H1 (cell line): ENCODE measurements at regions not wholly inside any gene's neighbourhood (a gene's known extent, or its start where the extent isn't known, plus 50 kb on each side); places are given as distances from the start of the nearest gene placed in this dataset.

Source experiments
- CTCF ChIA-PET: fragments of 300-600 bp; sonication (Branson Sonifier 250); formaldehyde crosslinking; loops from one replicate; lab custom pipeline; 2021; ENCODE audit not compliant: partially characterized antibody; lab: Charles Lee
- POLR2A ChIA-PET: fragments of 300-600 bp; sonication (Branson Sonifier 250); formaldehyde crosslinking; loops from one replicate; lab custom pipeline; 2021; ENCODE audit warnings: inconsistent platforms; ENCODE audit not compliant: partially characterized antibody; lab: Charles Lee
- DNase-seq, 2 experiments: peaks; one replicate each; pipeline versions ENCODE4 v3.0.0 to v3.0.0-alpha.2; 2010 to 2022; ENCODE audit warnings: low spot score in 2 of 2, low read depth in 1 of 2, mixed read lengths in 1 of 2
- FAIRE-seq: peaks from 2 replicates; lab custom pipeline; 2011; peaks lifted over from hg19 to GRCh38; lab: Jason Lieb, UNC
- H2AFZ ChIP-seq: 2 replicates; pipeline ENCODE4 v1.8.1; 2012; ENCODE audit warnings: low read length, inconsistent platforms
- H2AK5ac ChIP-seq: 2 replicates; pipeline ENCODE4 v1.6.1; 2013; ENCODE audit warnings: low read depth, low read length
- H2BK120ac ChIP-seq: replicated peaks from 2 replicates; pipeline ENCODE3; 2013; ENCODE audit warnings: low read depth, low read length, inconsistent platforms
- H2BK12ac ChIP-seq: 2 replicates; pipeline ENCODE4 v1.6.1; 2013; ENCODE audit warnings: low read depth, low read length
- H2BK15ac ChIP-seq: 2 replicates; pipeline ENCODE4 v1.6.1; 2013; ENCODE audit warnings: low read length
- H2BK20ac ChIP-seq: 2 replicates; pipeline ENCODE4 v1.6.1; 2013; ENCODE audit warnings: low read length
- H2BK5ac ChIP-seq: 2 replicates; pipeline ENCODE4 v1.6.1; 2013; ENCODE audit warnings: low read depth, low read length
- H3K14ac ChIP-seq: 2 replicates; pipeline ENCODE4 v1.6.1; 2013; ENCODE audit warnings: inconsistent platforms; ENCODE audit not compliant: insufficient read length
- H3K18ac ChIP-seq: 2 replicates; pipeline ENCODE4 v1.6.1; 2013; ENCODE audit warnings: low read length; ENCODE audit errors: extremely low read depth
- H3K23ac ChIP-seq: 2 replicates; pipeline ENCODE4 v1.6.1; 2013; ENCODE audit warnings: inconsistent platforms; ENCODE audit not compliant: insufficient read length
- H3K23me2 ChIP-seq: 2 replicates; pipeline ENCODE4 v1.6.1; 2013; ENCODE audit warnings: low read depth, low read length
- H3K27ac ChIP-seq: 2 replicates; pipeline ENCODE4 v1.6.1; 2011; ENCODE audit warnings: low read depth, low read length, inconsistent platforms
- H3K27me3 ChIP-seq, 4 experiments: replicated peaks in 1 of 4; 1 replicate in 1 of 4; 2 replicates in 3 of 4; pipeline versions ENCODE4 v1.6.1 to v1.8.1; 2011 to 2013; ENCODE audit warnings: low read length in 3 of 4, mild to moderate bottlenecking in 3 of 4, inconsistent platforms in 2 of 4, mixed read lengths in 2 of 4, moderate library complexity in 1 of 4; ENCODE audit not compliant: control insufficient read depth in 3 of 4, insufficient read depth in 3 of 4; ENCODE audit errors: extremely low read depth in 1 of 4
- H3K36me3 ChIP-seq, 4 experiments: 2 replicates each; pipeline versions ENCODE4 v1.6.1 to v1.8.1; 2011 to 2013; ENCODE audit warnings: mild to moderate bottlenecking in 4 of 4, low read length in 3 of 4, moderate library complexity in 2 of 4, control low read depth in 1 of 4, inconsistent platforms in 1 of 4; ENCODE audit not compliant: insufficient read depth in 4 of 4, control insufficient read depth in 2 of 4
- H3K4ac ChIP-seq: replicated peaks from 2 replicates; pipeline ENCODE3; 2013; ENCODE audit warnings: low read length, low read depth, mixed read lengths, inconsistent platforms; ENCODE audit not compliant: insufficient read length
- H3K4me1 ChIP-seq, 4 experiments: replicated peaks in 1 of 4; 1 replicate in 1 of 4; 2 replicates in 3 of 4; pipeline versions ENCODE4 v1.6.1 to v1.8.1; 2011 to 2013; ENCODE audit warnings: low read length in 3 of 4, inconsistent platforms in 2 of 4, mixed read lengths in 1 of 4; ENCODE audit not compliant: insufficient read depth in 4 of 4, control insufficient read depth in 3 of 4
- H3K4me2 ChIP-seq, 2 experiments: 2 replicates each; pipeline versions ENCODE4 v1.6.1 to v1.8.1; 2011 to 2013; ENCODE audit warnings: low read depth in 2 of 2, low read length in 2 of 2, control low read depth in 1 of 2, inconsistent platforms in 1 of 2, mild to moderate bottlenecking in 1 of 2; ENCODE audit not compliant: insufficient read depth in 1 of 2
- H3K4me3 ChIP-seq, 4 experiments: fragments of 200-600, 300-600 bp in 1 of 4; sonication (generic), shearing (Covaris generic), sonication (Bioruptor Twin) in 1 of 4; 2 replicates each; pipeline versions ENCODE4 v1.5.1 to v1.8.1; 2011 to 2016; ENCODE audit warnings: low read length in 4 of 4, low read depth in 3 of 4, control low read depth in 2 of 4, inconsistent platforms in 2 of 4, mild to moderate bottlenecking in 2 of 4, mixed read lengths in 1 of 4, moderate library complexity in 1 of 4; ENCODE audit not compliant: insufficient read depth in 2 of 4; ENCODE audit errors: extremely low read depth in 1 of 4
- H3K56ac ChIP-seq: replicated peaks from 2 replicates; pipeline ENCODE3; 2013; ENCODE audit warnings: low read depth, mild to moderate bottlenecking, mixed read lengths, low read length, inconsistent platforms; ENCODE audit not compliant: insufficient read length
- H3K79me1 ChIP-seq: 2 replicates; pipeline ENCODE4 v1.6.1; 2013; ENCODE audit warnings: low read depth, low read length, control low read depth
- H3K79me2 ChIP-seq, 2 experiments: 2 replicates each; pipeline versions ENCODE4 v1.6.1 to v1.8.1; 2012 to 2013; ENCODE audit warnings: low read length in 2 of 2, mild to moderate bottlenecking in 2 of 2, inconsistent platforms in 1 of 2; ENCODE audit not compliant: insufficient read depth in 2 of 2, control insufficient read depth in 1 of 2
- H3K9ac ChIP-seq, 4 experiments: replicated peaks in 1 of 4; 1 replicate in 1 of 4; 2 replicates in 3 of 4; pipeline versions ENCODE4 v1.6.1 to v1.8.1; 2011 to 2013; ENCODE audit warnings: low read depth in 3 of 4, low read length in 3 of 4, control low read depth in 2 of 4, mild to moderate bottlenecking in 2 of 4, moderate library complexity in 2 of 4, inconsistent platforms in 1 of 4; ENCODE audit errors: extremely low read depth in 1 of 4
- H3K9me3 ChIP-seq, 2 experiments: 2 replicates each; pipeline versions ENCODE4 v1.6.1 to v1.8.1; 2012 to 2013; ENCODE audit warnings: mild to moderate bottlenecking in 2 of 2, moderate library complexity in 2 of 2, control low read depth in 1 of 2, inconsistent platforms in 1 of 2, low read depth in 1 of 2, low read length in 1 of 2, mixed read lengths in 1 of 2; ENCODE audit not compliant: insufficient read depth in 2 of 2
- H4K20me1 ChIP-seq, 2 experiments: replicated peaks in 1 of 2; 2 replicates each; pipeline versions ENCODE3 to v1.8.1; 2011 to 2013; ENCODE audit warnings: inconsistent platforms in 2 of 2, low read length in 2 of 2, mild to moderate bottlenecking in 1 of 2; ENCODE audit not compliant: insufficient read depth in 2 of 2, control insufficient read depth in 1 of 2
- H4K5ac ChIP-seq: 2 replicates; pipeline ENCODE4 v1.6.1; 2013; ENCODE audit warnings: low read length, low read depth, mixed read lengths, inconsistent platforms; ENCODE audit not compliant: insufficient read length
- H4K8ac ChIP-seq: 2 replicates; pipeline ENCODE4 v1.8.0; 2013; ENCODE audit warnings: mild to moderate bottlenecking, moderate library complexity, low read length, inconsistent platforms; ENCODE audit not compliant: insufficient read depth; ENCODE audit errors: extremely low read depth
- H4K91ac ChIP-seq: replicated peaks from 2 replicates; pipeline ENCODE3; 2013; ENCODE audit warnings: low read length, mixed read lengths, inconsistent platforms; ENCODE audit not compliant: insufficient read length
- ASH2L ChIP-seq: fragments of 200-600, 300-600 bp; sonication (generic); IDR thresholded peaks from one replicate; pipeline ENCODE4 v1.7.1; 2017; ENCODE audit warnings: low read length
- CHD1 ChIP-seq: IDR thresholded peaks from 2 replicates; pipeline ENCODE4 v1.6.1; 2012; ENCODE audit warnings: low read depth, low read length, improper control_type of control experiment
- JUND ChIP-seq: IDR thresholded peaks from 2 replicates; pipeline ENCODE4 v1.6.1; 2011; ENCODE audit warnings: mild to moderate bottlenecking, improper control_type of control experiment, low read length
- KDM4A ChIP-seq: IDR thresholded peaks from one replicate; pipeline ENCODE4 v1.7.1; 2012; ENCODE audit warnings: low read depth, mild to moderate bottlenecking, moderate library complexity, low read length, inconsistent platforms; ENCODE audit not compliant: severe bottlenecking
- WGBS, 2 experiments: shearing (Covaris generic) in 1 of 2; methylation state at CpG; one replicate each; pipeline versions ENCODE4 v1.1.6 to v1.1.7; 2013 to 2015; ENCODE audit warnings: low lambda C conversion rate in 2 of 2, mixed read lengths in 2 of 2, inconsistent platforms in 1 of 2, low coverage in 1 of 2, missing lambda C conversion rate in 1 of 2; ENCODE audit not compliant: insufficient replicate concordance in 2 of 2, insufficient coverage in 1 of 2, insufficient read length in 1 of 2; ENCODE audit errors: extremely low coverage in 1 of 2, missing lambda C conversion rate in 1 of 2; 5-methylcytosine and 5-hydroxymethylcytosine counted together

DNA sequence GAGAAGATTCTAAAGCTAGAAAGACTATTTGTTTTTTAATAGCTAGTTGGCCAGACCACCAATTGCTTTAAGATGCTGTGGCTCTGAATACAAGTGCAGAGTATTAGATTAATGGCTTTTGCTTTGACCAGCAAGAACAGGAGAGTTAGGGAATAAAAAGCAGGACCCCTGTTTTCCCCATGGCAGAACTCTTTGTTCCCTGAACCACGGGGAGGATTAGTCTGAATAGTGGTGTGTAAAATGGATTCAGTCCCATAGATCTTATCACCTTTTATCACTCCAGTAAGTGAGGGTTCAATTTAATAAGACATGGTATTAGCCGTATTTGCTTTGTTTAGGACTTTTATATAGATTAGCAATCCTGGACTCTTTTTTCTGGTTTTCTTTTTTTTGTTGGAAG is 562.6 kb upstream of the DPPA4 start:
- no peaks in the 10 kb centered on the region for H3K4me1 ChIP-seq
- H3K27ac ChIP-seq, result no peak overlapping the region
- FAIRE-seq, result no peak
- H3K23me2 ChIP-seq, result no peaks in the 10 kb centered on the region
- CTCF ChIA-PET, result no interaction called here
- H2BK12ac ChIP-seq, result no peak overlapping the region
- no peak overlapping the region for H3K23ac ChIP-seq
- no peak for DNase-seq
- H2BK5ac ChIP-seq, result no peak overlapping the region
- H3K4me2 ChIP-seq, result no peak overlapping the region
- H3K14ac ChIP-seq, result no peak overlapping the region
- no peak overlapping the region for H3K4me3 ChIP-seq
- no peaks in the 10 kb centered on the region for H3K36me3 ChIP-seq
- H3K4ac ChIP-seq, result no peak overlapping the region
- H3K9me3 ChIP-seq, result no peaks in the 10 kb centered on the region
- no peak overlapping the region for H2AK5ac ChIP-seq
- no peaks in the 10 kb centered on the region for H3K79me2 ChIP-seq
- no peak overlapping the region for H3K56ac ChIP-seq
- no peak overlapping the region for H3K18ac ChIP-seq
- H3K79me1 ChIP-seq, result no peaks in the 10 kb centered on the region
- WGBS, 2 experiments, result 85% methylated on average over 2 of the region's 2 CpGs; no CpG with 5 or more reads in 1 of the 2 experiments
- H4K20me1 ChIP-seq, result no peaks in the 10 kb centered on the region
- no peak overlapping the region for H2BK20ac ChIP-seq
- no peak overlapping the region for H2AFZ ChIP-seq
- no peak overlapping the region for H2BK15ac ChIP-seq
- POLR2A ChIA-PET, result no interaction called here
- H4K8ac ChIP-seq, result no peak overlapping the region
- H3K9ac ChIP-seq, result no peak overlapping the region
- H4K91ac ChIP-seq, result no peak overlapping the region
- TF ChIP-seq CHD1 (no peak), ASH2L (no peak), KDM4A (no peak), JUND (no peak)
- H3K27me3 ChIP-seq, result no peaks in the 10 kb centered on the region
- no peak overlapping the region for H2BK120ac ChIP-seq
- no peak overlapping the region for H4K5ac ChIP-seq
